H1 (cell line): ENCODE measurements at regions not wholly inside any gene's neighbourhood (a gene's known extent, or its start where the extent isn't known, plus 50 kb on each side); places are given as distances from the start of the nearest gene placed in this dataset.

Experiments
- CTCF ChIA-PET: fragments of 300-600 bp; sonication (Branson Sonifier 250); formaldehyde crosslinking; loops from one replicate; lab custom pipeline; 2021; ENCODE audit not compliant: partially characterized antibody; lab: Charles Lee
- POLR2A ChIA-PET: fragments of 300-600 bp; sonication (Branson Sonifier 250); formaldehyde crosslinking; loops from one replicate; lab custom pipeline; 2021; ENCODE audit warnings: inconsistent platforms; ENCODE audit not compliant: partially characterized antibody; lab: Charles Lee
- DNase-seq, 2 experiments: peaks; one replicate each; pipeline versions ENCODE4 v3.0.0 to v3.0.0-alpha.2; 2010 to 2022; ENCODE audit warnings: low spot score in 2 of 2, low read depth in 1 of 2, mixed read lengths in 1 of 2
- FAIRE-seq: peaks from 2 replicates; lab custom pipeline; 2011; peaks lifted over from hg19 to GRCh38; lab: Jason Lieb, UNC
- H2AFZ ChIP-seq: 2 replicates; pipeline ENCODE4 v1.8.1; 2012; ENCODE audit warnings: low read length, inconsistent platforms
- H2AK5ac ChIP-seq: 2 replicates; pipeline ENCODE4 v1.6.1; 2013; ENCODE audit warnings: low read depth, low read length
- H2BK120ac ChIP-seq: replicated peaks from 2 replicates; pipeline ENCODE3; 2013; ENCODE audit warnings: low read depth, low read length, inconsistent platforms
- H2BK12ac ChIP-seq: 2 replicates; pipeline ENCODE4 v1.6.1; 2013; ENCODE audit warnings: low read depth, low read length
- H2BK15ac ChIP-seq: 2 replicates; pipeline ENCODE4 v1.6.1; 2013; ENCODE audit warnings: low read length
- H2BK20ac ChIP-seq: 2 replicates; pipeline ENCODE4 v1.6.1; 2013; ENCODE audit warnings: low read length
- H2BK5ac ChIP-seq: 2 replicates; pipeline ENCODE4 v1.6.1; 2013; ENCODE audit warnings: low read depth, low read length
- H3K14ac ChIP-seq: 2 replicates; pipeline ENCODE4 v1.6.1; 2013; ENCODE audit warnings: inconsistent platforms; ENCODE audit not compliant: insufficient read length
- H3K18ac ChIP-seq: 2 replicates; pipeline ENCODE4 v1.6.1; 2013; ENCODE audit warnings: low read length; ENCODE audit errors: extremely low read depth
- H3K23ac ChIP-seq: 2 replicates; pipeline ENCODE4 v1.6.1; 2013; ENCODE audit warnings: inconsistent platforms; ENCODE audit not compliant: insufficient read length
- H3K23me2 ChIP-seq: 2 replicates; pipeline ENCODE4 v1.6.1; 2013; ENCODE audit warnings: low read depth, low read length
- H3K27ac ChIP-seq: 2 replicates; pipeline ENCODE4 v1.6.1; 2011; ENCODE audit warnings: low read depth, low read length, inconsistent platforms
- H3K27me3 ChIP-seq, 4 experiments: replicated peaks in 1 of 4; 1 replicate in 1 of 4; 2 replicates in 3 of 4; pipeline versions ENCODE4 v1.6.1 to v1.8.1; 2011 to 2013; ENCODE audit warnings: low read length in 3 of 4, mild to moderate bottlenecking in 3 of 4, inconsistent platforms in 2 of 4, mixed read lengths in 2 of 4, moderate library complexity in 1 of 4; ENCODE audit not compliant: control insufficient read depth in 3 of 4, insufficient read depth in 3 of 4; ENCODE audit errors: extremely low read depth in 1 of 4
- H3K36me3 ChIP-seq, 4 experiments: 2 replicates each; pipeline versions ENCODE4 v1.6.1 to v1.8.1; 2011 to 2013; ENCODE audit warnings: mild to moderate bottlenecking in 4 of 4, low read length in 3 of 4, moderate library complexity in 2 of 4, control low read depth in 1 of 4, inconsistent platforms in 1 of 4; ENCODE audit not compliant: insufficient read depth in 4 of 4, control insufficient read depth in 2 of 4
- H3K4ac ChIP-seq: replicated peaks from 2 replicates; pipeline ENCODE3; 2013; ENCODE audit warnings: low read length, low read depth, mixed read lengths, inconsistent platforms; ENCODE audit not compliant: insufficient read length
- H3K4me1 ChIP-seq, 4 experiments: replicated peaks in 1 of 4; 1 replicate in 1 of 4; 2 replicates in 3 of 4; pipeline versions ENCODE4 v1.6.1 to v1.8.1; 2011 to 2013; ENCODE audit warnings: low read length in 3 of 4, inconsistent platforms in 2 of 4, mixed read lengths in 1 of 4; ENCODE audit not compliant: insufficient read depth in 4 of 4, control insufficient read depth in 3 of 4
- H3K4me2 ChIP-seq, 2 experiments: 2 replicates each; pipeline versions ENCODE4 v1.6.1 to v1.8.1; 2011 to 2013; ENCODE audit warnings: low read depth in 2 of 2, low read length in 2 of 2, control low read depth in 1 of 2, inconsistent platforms in 1 of 2, mild to moderate bottlenecking in 1 of 2; ENCODE audit not compliant: insufficient read depth in 1 of 2
- H3K4me3 ChIP-seq, 4 experiments: fragments of 200-600, 300-600 bp in 1 of 4; sonication (generic), shearing (Covaris generic), sonication (Bioruptor Twin) in 1 of 4; 2 replicates each; pipeline versions ENCODE4 v1.5.1 to v1.8.1; 2011 to 2016; ENCODE audit warnings: low read length in 4 of 4, low read depth in 3 of 4, control low read depth in 2 of 4, inconsistent platforms in 2 of 4, mild to moderate bottlenecking in 2 of 4, mixed read lengths in 1 of 4, moderate library complexity in 1 of 4; ENCODE audit not compliant: insufficient read depth in 2 of 4; ENCODE audit errors: extremely low read depth in 1 of 4
- H3K56ac ChIP-seq: replicated peaks from 2 replicates; pipeline ENCODE3; 2013; ENCODE audit warnings: low read depth, mild to moderate bottlenecking, mixed read lengths, low read length, inconsistent platforms; ENCODE audit not compliant: insufficient read length
- H3K79me1 ChIP-seq: 2 replicates; pipeline ENCODE4 v1.6.1; 2013; ENCODE audit warnings: low read depth, low read length, control low read depth
- H3K79me2 ChIP-seq, 2 experiments: 2 replicates each; pipeline versions ENCODE4 v1.6.1 to v1.8.1; 2012 to 2013; ENCODE audit warnings: low read length in 2 of 2, mild to moderate bottlenecking in 2 of 2, inconsistent platforms in 1 of 2; ENCODE audit not compliant: insufficient read depth in 2 of 2, control insufficient read depth in 1 of 2
- H3K9ac ChIP-seq, 4 experiments: replicated peaks in 1 of 4; 1 replicate in 1 of 4; 2 replicates in 3 of 4; pipeline versions ENCODE4 v1.6.1 to v1.8.1; 2011 to 2013; ENCODE audit warnings: low read depth in 3 of 4, low read length in 3 of 4, control low read depth in 2 of 4, mild to moderate bottlenecking in 2 of 4, moderate library complexity in 2 of 4, inconsistent platforms in 1 of 4; ENCODE audit errors: extremely low read depth in 1 of 4
- H3K9me3 ChIP-seq, 2 experiments: 2 replicates each; pipeline versions ENCODE4 v1.6.1 to v1.8.1; 2012 to 2013; ENCODE audit warnings: mild to moderate bottlenecking in 2 of 2, moderate library complexity in 2 of 2, control low read depth in 1 of 2, inconsistent platforms in 1 of 2, low read depth in 1 of 2, low read length in 1 of 2, mixed read lengths in 1 of 2; ENCODE audit not compliant: insufficient read depth in 2 of 2
- H4K20me1 ChIP-seq, 2 experiments: replicated peaks in 1 of 2; 2 replicates each; pipeline versions ENCODE3 to v1.8.1; 2011 to 2013; ENCODE audit warnings: inconsistent platforms in 2 of 2, low read length in 2 of 2, mild to moderate bottlenecking in 1 of 2; ENCODE audit not compliant: insufficient read depth in 2 of 2, control insufficient read depth in 1 of 2
- H4K5ac ChIP-seq: 2 replicates; pipeline ENCODE4 v1.6.1; 2013; ENCODE audit warnings: low read length, low read depth, mixed read lengths, inconsistent platforms; ENCODE audit not compliant: insufficient read length
- H4K8ac ChIP-seq: 2 replicates; pipeline ENCODE4 v1.8.0; 2013; ENCODE audit warnings: mild to moderate bottlenecking, moderate library complexity, low read length, inconsistent platforms; ENCODE audit not compliant: insufficient read depth; ENCODE audit errors: extremely low read depth
- H4K91ac ChIP-seq: replicated peaks from 2 replicates; pipeline ENCODE3; 2013; ENCODE audit warnings: low read length, mixed read lengths, inconsistent platforms; ENCODE audit not compliant: insufficient read length
- CEBPB ChIP-seq: IDR thresholded peaks from 2 replicates; pipeline ENCODE4 v1.6.1; 2012; ENCODE audit warnings: low read depth, low read length
- EGR1 ChIP-seq: IDR thresholded peaks from 2 replicates; pipeline ENCODE4 v1.6.1; 2011; ENCODE audit warnings: low read depth, low read length, borderline replicate concordance
- EP300 ChIP-seq, 2 experiments: IDR thresholded peaks; 1 replicate in 1 of 2; 2 replicates in 1 of 2; pipeline ENCODE4 v1.6.1; 2011 to 2012; ENCODE audit warnings: low read depth in 2 of 2, low read length in 2 of 2, mild to moderate bottlenecking in 2 of 2, borderline replicate concordance in 1 of 2, inconsistent platforms in 1 of 2, moderate library complexity in 1 of 2
- GABPA ChIP-seq: IDR thresholded peaks from 2 replicates; pipeline ENCODE4 v1.6.1; 2011; ENCODE audit warnings: mild to moderate bottlenecking, low read length, moderate library complexity, borderline replicate concordance; ENCODE audit not compliant: insufficient read depth
- JUND ChIP-seq: IDR thresholded peaks from 2 replicates; pipeline ENCODE4 v1.6.1; 2011; ENCODE audit warnings: mild to moderate bottlenecking, improper control_type of control experiment, low read length
- POLR2AphosphoS5 ChIP-seq: IDR thresholded peaks from 2 replicates; pipeline ENCODE4 v1.6.1; 2011; ENCODE audit warnings: low read depth, low read length
- SIRT6 ChIP-seq: IDR thresholded peaks from one replicate; pipeline ENCODE4 v1.7.1; 2012; ENCODE audit warnings: low read length, inconsistent platforms
- WGBS, 2 experiments: shearing (Covaris generic) in 1 of 2; methylation state at CpG; one replicate each; pipeline versions ENCODE4 v1.1.6 to v1.1.7; 2013 to 2015; ENCODE audit warnings: low lambda C conversion rate in 2 of 2, mixed read lengths in 2 of 2, inconsistent platforms in 1 of 2, low coverage in 1 of 2, missing lambda C conversion rate in 1 of 2; ENCODE audit not compliant: insufficient replicate concordance in 2 of 2, insufficient coverage in 1 of 2, insufficient read length in 1 of 2; ENCODE audit errors: extremely low coverage in 1 of 2, missing lambda C conversion rate in 1 of 2; 5-methylcytosine and 5-hydroxymethylcytosine counted together

- Histone ChIP-seq H3K27me3 (no peaks in the 10 kb centered on the region), H2BK20ac (no peak overlapping the region), H3K18ac (no peak overlapping the region), H2BK15ac (no peak overlapping the region), H3K23ac (no peak overlapping the region), H3K9me3 (no peaks in the 10 kb centered on the region), H3K27ac (no peak overlapping the region), H2AK5ac (no peak overlapping the region), H4K8ac (no peak overlapping the region), H3K4me1 (no peaks in the 10 kb centered on the region), H2BK120ac (no peak overlapping the region), H2BK5ac (no peak overlapping the region), H2AFZ (no peak overlapping the region), H3K4me3 (no peak overlapping the region), H3K79me1 (no peaks in the 10 kb centered on the region), H3K4ac (no peak overlapping the region), H3K9ac (no peak overlapping the region), H3K56ac (no peak overlapping the region), H4K20me1 (no peaks in the 10 kb centered on the region), H4K5ac (no peak overlapping the region), H3K23me2 (no peaks in the 10 kb centered on the region), H3K36me3 (no peaks in the 10 kb centered on the region), H3K79me2 (no peaks in the 10 kb centered on the region), H4K91ac (no peak overlapping the region), H3K14ac (no peak overlapping the region), H2BK12ac (no peak overlapping the region), H3K4me2 (no peak overlapping the region)
- DNase-seq (no peak), FAIRE-seq (no peak)
- 75% methylated on average over 2 of the region's 2 CpGs; no CpG with 5 or more reads in 1 of the 2 experiments for WGBS, 2 experiments
- ChIA-PET CTCF (interaction anchor here (1.3 kb wide), 1 partner anchor 11 kb away, joined by 3 read pairs; no protein-coding TSS in a partner anchor), POLR2A (no interaction called here)
- TF ChIP-seq GABPA: no peak
- TF ChIP-seq SIRT6: no peak
- no peak for TF ChIP-seq EP300 (IDR thresholded peaks at IDR 0.05; ENCODE audit: borderline replicate concordance in 1 of 2, low read depth in 2 of 2, low read length in 2 of 2)
- no peak for TF ChIP-seq CEBPB
- no peak for TF ChIP-seq POLR2AphosphoS5
- no peak for TF ChIP-seq EGR1
- no peak for TF ChIP-seq JUND
Observed at GRCh38 chr2:81706856-81707255, 1402.3 kb upstream of the LRRTM1 start.
